Retinal pigment epithelial cell (primary cell): ENCODE measurements at regions not wholly inside any gene's neighbourhood (a gene's known extent, or its start where the extent isn't known, plus 50 kb on each side); places are given as distances from the start of the nearest gene placed in this dataset.

ENCODE experiments used
- DNase-seq: peaks from one replicate; pipeline ENCODE4 v3.0.0-alpha.2; 2010; ENCODE audit warnings: low read depth
- H3K4me3 ChIP-seq: 2 replicates; pipeline ENCODE4 v1.5.1; 2011; ENCODE audit warnings: mild to moderate bottlenecking, low read length, control low read depth, moderate library complexity
- CTCF ChIP-seq: conservative IDR thresholded peaks from 2 replicates; pipeline ENCODE4 v1.5.1; 2011; ENCODE audit warnings: low read depth, low read length, control low read depth, inconsistent platforms

- no peak overlapping the region for H3K4me3 ChIP-seq
- no peak for TF ChIP-seq CTCF
- no peak for DNase-seq
Observed at GRCh38 chr6:62480544-62480943, 194.5 kb upstream of the KHDRBS2 start.

- TF ChIP-seq CTCF, result no peak
- no peak for DNase-seq
- no peak overlapping the region for H3K4me3 ChIP-seq
Observed at GRCh38 chr6:62479697-62480220, 193.7 kb upstream of the KHDRBS2 start.

GRCh38 chr6:62474793-62475192, 188.8 kb upstream of the KHDRBS2 start:
- no peak for TF ChIP-seq CTCF
- DNase-seq, result no peak
- no peak overlapping the region for H3K4me3 ChIP-seq

GRCh38 chr6:62466607-62467006, 180.6 kb upstream of the KHDRBS2 start:
- TF ChIP-seq CTCF, result no peak
- DNase-seq, result no peak
- H3K4me3 ChIP-seq, result no peak overlapping the region

- no peak overlapping the region for H3K4me3 ChIP-seq
- TF ChIP-seq CTCF, result no peak
- no peak for DNase-seq
Observed at GRCh38 chr6:62465206-62465605, 179.2 kb upstream of the KHDRBS2 start.

- TF ChIP-seq CTCF, result no peak
- H3K4me3 ChIP-seq, result no peak overlapping the region
- DNase-seq, result no peak
Observed at GRCh38 chr6:62452586-62452985, 166.6 kb upstream of the KHDRBS2 start.

GRCh38 chr6:62446647-62447316, 160.8 kb upstream of the KHDRBS2 start:
- no peak for TF ChIP-seq CTCF
- H3K4me3 ChIP-seq, result no peak overlapping the region
- no peak for DNase-seq
